GM18861 (cell line): ENCODE measurements at regions not wholly inside any gene's neighbourhood (a gene's known extent, or its start where the extent isn't known, plus 50 kb on each side); places are given as distances from the start of the nearest gene placed in this dataset.
A peak's percentile ranks its signal among the peaks of the same experiment; 100 is the strongest.

Experiments used
- ATAC-seq: cut with Tn5 transposase; IDR thresholded peaks from one replicate; pipeline ENCODE4 v1.9.1; 2021; ENCODE audit not compliant: unreplicated experiment

GRCh38 chr4:180407275-180407885 lies 1835.8 kb upstream of the TENM3 start:
- no peak for ATAC-seq

DNA sequence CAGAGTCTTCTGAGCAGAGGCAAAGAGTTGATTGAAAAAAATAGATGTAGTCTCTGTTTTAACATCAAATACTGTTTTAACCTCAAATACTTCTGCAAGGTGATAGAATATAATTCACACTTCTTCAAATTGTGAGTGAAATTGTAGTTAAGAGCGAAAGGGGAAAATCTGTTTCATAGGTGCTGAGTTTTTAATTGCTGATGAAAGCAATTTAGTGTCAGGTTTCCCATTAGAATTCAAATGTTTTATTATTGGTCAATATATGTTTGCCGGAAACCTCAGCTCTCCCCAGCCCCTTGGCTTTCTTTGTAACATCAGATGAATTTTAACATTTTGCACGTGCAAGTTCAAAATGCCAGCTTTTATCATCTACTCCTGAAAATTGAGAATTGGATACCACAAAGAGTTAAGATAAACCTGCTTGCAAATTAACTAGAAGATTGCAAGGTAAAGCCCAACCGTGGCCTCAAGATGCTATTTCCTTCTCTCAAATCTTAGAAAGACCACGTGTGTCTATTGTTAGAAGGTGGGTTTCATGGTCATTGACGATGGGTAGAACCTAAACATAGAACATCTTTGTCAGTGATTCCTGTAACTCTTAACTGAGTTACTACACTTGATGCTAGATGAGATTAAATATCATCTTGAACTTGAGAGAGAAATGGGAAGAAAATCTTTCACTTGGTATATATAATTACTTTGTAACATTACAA lies 1824.2 kb upstream of the TENM3 start:
- ATAC-seq = no peak

DNA sequence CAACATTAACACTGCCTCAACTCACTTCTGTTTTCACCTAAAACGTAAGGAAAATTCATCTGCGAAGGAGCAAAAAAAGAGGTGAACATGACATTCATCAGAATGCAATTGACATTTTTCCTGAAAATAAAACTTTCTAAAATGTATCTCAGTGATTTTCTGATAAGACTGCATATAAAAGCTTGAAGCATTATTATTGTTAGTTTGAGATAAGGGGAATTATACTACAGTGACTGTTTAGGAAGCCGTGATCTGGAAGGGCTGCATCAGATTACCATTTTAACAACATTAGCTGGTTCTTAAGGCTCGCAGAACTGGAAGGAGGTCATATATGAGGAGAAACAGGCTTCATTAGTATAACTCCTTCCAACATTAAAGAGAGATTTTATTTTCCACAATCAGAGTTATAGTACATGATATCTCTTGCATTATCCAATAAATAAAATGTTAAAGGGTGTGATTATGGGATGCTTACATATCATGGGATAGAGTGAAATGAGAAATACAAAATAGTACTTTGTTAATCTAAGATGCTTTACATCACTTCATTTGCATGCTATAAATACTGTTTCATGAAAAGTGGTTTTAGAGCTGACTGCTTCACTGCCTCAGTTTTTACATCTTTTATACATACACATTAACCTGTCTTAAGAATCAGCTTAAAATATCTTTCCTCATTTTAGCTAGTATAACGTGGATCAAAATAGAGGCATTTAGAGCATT lies 1820.1 kb upstream of the TENM3 start:
- ATAC-seq = no peak

GRCh38 chr4:180423712-180424057 lies 1819.5 kb upstream of the TENM3 start:
- ATAC-seq = no peak

DNA sequence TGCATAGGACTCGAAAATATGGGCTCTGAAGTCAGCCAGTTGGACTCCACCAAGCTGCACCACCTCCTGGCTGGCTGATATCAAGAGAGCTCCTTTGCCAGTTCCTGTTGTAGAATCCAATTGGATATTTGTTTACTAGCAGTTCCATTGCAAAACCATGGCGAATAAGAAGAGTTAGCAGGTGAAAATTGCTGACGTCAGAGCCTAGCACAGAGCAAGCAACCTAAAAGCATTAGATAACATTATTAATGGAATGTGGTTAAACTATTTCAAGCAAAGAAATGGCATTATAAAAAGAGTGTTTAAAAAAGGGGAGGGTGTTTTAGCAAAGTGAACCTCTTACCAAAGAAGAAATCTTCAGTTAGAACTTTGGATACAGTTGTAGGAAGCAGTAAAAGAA lies 1816.3 kb upstream of the TENM3 start:
- no peak for ATAC-seq

GRCh38 chr4:180430283-180430682 lies 1812.9 kb upstream of the TENM3 start:
- no peak for ATAC-seq

DNA sequence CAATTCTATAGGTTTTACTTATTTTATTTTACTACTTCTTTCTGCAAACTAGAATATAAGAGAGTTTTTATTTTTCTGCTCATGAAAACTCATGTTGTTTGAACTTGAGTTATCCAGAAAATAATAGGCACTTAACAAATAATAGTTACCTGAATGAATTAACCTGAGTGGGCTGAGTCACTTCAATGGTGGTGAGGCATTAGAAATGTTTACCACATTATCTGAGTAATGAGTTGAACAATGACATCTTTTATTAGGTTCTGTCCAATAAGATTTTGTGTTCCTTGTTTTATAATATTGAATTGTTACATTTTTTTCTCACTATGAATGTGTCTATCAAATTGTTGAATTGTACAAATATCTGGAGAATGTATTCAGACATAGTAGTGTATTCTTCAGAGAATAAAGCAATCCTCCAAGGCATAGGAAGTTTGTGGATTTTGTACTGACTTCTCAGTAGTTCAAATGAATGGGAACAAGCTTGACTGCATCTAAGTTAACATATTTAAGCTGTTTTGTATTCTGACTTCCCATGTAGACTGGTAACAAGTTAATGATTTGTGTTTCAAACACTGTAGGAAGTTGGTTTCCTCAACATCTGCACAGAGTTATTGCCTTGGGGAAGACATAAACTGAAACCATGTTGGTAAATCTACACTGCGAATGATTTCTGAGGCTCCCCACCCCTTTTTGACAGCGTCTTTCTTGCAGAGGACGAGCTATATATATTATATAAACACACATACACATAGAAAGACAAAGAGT lies 1808.9 kb upstream of the TENM3 start:
- ATAC-seq = peak; percentile 93

- ATAC-seq = no peak
Measured at GRCh38 chr4:180436361-180436760, 1806.8 kb upstream of the TENM3 start.

DNA sequence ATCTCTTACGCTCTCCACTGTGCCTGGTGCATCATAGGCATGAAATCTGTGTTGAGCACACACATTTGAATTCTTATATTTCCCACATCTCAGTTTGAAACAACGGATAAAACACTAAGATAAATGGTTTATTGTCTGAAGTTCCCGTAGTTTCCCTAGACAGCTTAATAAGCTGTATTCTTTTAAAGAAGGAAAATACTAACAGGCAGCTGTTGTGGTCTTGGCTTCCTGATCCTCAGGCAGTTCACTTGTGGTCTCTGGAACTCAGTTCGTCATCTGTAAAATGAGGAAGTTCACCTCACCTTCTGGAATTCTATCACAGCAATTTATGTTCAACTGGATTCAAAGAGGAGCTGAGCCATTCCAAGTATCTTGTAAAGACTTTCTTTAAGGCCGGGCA lies 1805.6 kb upstream of the TENM3 start:
- ATAC-seq = no peak

- no peak for ATAC-seq
Measured at GRCh38 chr4:180448306-180448705, 1794.9 kb upstream of the TENM3 start.

DNA sequence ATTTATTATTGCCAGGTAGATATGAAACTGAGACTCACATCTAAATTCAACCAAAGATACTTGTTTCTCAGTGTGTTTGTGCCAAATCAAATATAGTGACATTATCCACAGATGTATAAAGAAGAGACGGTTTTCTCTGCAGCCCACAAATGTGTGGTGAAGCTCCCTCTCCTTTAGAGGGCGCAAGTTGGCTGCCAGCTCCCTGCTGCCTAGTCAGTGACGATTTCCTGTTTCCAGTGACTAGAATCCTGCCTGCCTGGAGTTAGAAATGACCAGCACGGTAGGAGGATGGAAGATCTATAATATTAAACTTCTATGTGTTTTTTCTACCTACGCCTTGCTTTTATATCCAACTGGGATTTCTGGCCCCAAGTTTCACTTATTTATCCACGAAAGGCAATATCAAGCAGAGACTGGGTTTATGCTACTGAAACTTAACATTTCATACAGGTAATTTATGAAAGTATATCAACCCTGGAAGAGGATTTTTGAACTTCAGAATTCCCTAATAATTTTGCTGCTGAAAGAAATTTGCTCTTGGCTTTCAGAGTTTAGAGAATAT lies 1793.7 kb upstream of the TENM3 start:
- ATAC-seq = peak; percentile 66

GRCh38 chr4:180455226-180455625 lies 1788.0 kb upstream of the TENM3 start:
- no peak for ATAC-seq

DNA sequence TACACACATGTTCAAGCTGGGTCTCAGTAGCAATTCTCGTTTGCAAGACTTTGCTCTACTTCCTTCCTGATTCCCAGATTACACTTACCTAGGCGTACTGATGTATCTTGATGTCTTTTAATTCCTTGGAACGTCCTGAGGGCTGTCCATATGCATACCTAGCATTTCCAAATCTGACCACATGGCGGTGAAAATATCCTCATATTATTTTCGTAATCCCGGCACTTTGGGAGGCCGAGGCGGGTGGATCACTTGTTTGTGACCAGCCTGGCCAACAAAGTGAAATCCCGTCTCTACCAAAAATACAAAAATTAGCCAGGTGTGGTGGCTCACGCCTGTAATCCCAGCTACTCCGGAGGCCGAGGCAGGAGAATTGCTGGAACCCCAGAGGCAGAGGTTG lies 1786.3 kb upstream of the TENM3 start:
- ATAC-seq = no peak

GRCh38 chr4:180462116-180462515 lies 1781.1 kb upstream of the TENM3 start:
- no peak for ATAC-seq

GRCh38 chr4:180465364-180465763 lies 1777.8 kb upstream of the TENM3 start:
- no peak for ATAC-seq

DNA sequence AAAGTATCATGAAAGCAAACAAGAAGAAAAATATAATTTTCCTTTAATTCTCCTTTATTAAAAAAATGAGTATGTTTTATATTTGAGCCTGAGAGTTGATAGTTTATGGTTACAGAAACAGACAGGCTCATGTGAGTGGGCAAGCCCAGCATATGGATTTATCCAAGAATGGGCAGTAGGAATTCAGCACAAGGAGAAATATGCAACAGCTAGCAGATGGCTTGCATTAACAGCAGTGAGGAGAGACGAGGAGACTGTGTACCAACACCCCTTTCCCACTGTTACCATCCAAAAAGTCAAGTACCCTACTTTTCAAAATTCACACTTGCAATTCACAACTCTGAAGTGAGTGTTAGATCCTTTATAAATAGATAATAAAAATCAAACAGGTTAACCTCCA lies 1760.2 kb upstream of the TENM3 start:
- no peak for ATAC-seq

- ATAC-seq = no peak
Measured at GRCh38 chr4:180485407-180485806, 1757.8 kb upstream of the TENM3 start.

- no peak for ATAC-seq
Measured at GRCh38 chr4:180486342-180486741, 1756.9 kb upstream of the TENM3 start.

DNA sequence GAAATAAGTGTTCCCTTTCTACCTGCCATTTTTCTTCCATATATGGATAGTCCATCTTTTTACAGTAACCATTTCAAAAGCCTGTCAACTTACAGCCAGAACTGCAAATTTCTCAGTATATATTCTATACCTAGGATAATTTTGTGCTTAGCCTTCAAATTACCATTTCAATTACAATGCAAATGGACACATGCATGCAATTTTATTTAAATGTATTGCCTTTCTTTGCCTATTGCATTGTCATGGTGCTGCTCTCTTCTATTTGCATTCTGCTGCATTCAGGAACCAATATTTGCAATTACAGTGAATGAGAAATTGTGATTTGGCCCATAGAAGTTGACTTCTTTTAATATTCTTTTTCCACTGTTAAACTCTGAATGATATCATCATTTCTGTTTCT lies 1753.4 kb upstream of the TENM3 start:
- ATAC-seq = no peak

DNA sequence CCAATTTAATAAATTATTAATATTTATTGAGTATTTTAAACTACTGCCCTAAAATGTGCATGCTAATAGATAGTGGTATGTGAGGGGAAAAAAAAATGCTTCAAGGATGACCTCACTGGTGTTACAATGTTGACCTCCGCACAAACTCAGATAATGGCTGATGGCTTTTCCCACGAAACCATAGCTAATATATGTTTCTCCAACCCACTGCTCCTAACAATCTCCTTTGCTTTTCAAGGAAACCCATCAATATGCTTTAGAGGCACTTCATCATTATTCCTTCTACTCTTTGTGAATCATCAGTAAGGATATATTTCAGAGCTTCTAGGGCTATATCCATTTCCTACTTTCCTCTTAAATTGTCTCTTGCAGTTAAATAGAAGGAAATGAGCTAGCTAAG lies 1752.0 kb upstream of the TENM3 start:
- ATAC-seq = no peak

GRCh38 chr4:180493299-180493698 lies 1749.9 kb upstream of the TENM3 start:
- ATAC-seq = no peak
